CD4-positive, alpha-beta T cell (primary cell): ENCODE measurements at regions not wholly inside any gene's neighbourhood (a gene's known extent, or its start where the extent isn't known, plus 50 kb on each side); places are given as distances from the start of the nearest gene placed in this dataset.

ENCODE experiments used
- ATAC-seq: fragments of 200-7000 bp; cut with Tn5 transposase; one replicate; pipeline ENCODE4 v1.10.0; 2022; ENCODE audit warnings: mild to moderate bottlenecking; ENCODE audit not compliant: poor library complexity
- CTCF ChIA-PET: fragments of 350-600 bp; sonication (Branson Sonifier 250); formaldehyde crosslinking; loops from one replicate; lab custom pipeline; 2021; ENCODE audit warnings: antibody characterized with exemption, inconsistent platforms; lab: Charles Lee
- POLR2A ChIA-PET: fragments of 350-600 bp; sonication (Branson Sonifier 250); formaldehyde crosslinking; loops from one replicate; lab custom pipeline; 2021; ENCODE audit warnings: antibody characterized with exemption, inconsistent platforms; lab: Charles Lee
- DNase-seq, 14 experiments: peaks; one replicate each; pipeline ENCODE4 v3.0.0-alpha.2; 2013 to 2020; ENCODE audit warnings: mixed read lengths in 2 of 14
- H3K27ac ChIP-seq, 2 donors: one replicate each; pipeline versions ENCODE4 v1.5.1 to v1.7.0; 2013; ENCODE audit warnings: low read length in 2 of 2, low read depth in 1 of 2, mild to moderate bottlenecking in 1 of 2
- H3K27me3 ChIP-seq, 2 experiments: 1 replicate in 1 of 2; 2 replicates in 1 of 2; pipeline versions ENCODE4 v1.6.1 to v1.7.0; 2013; ENCODE audit warnings: low read length in 2 of 2, control low read depth in 1 of 2, mild to moderate bottlenecking in 1 of 2, moderate library complexity in 1 of 2; ENCODE audit not compliant: insufficient read depth in 2 of 2, control insufficient read depth in 1 of 2
- H3K36me3 ChIP-seq: one replicate; pipeline ENCODE4 v1.6.1; 2013; ENCODE audit warnings: low read length, control low read depth; ENCODE audit not compliant: insufficient read depth
- H3K4me1 ChIP-seq: one replicate; pipeline ENCODE4 v1.6.1; 2013; ENCODE audit warnings: low read length, control low read depth; ENCODE audit not compliant: insufficient read depth
- H3K4me3 ChIP-seq: one replicate; pipeline ENCODE4 v1.5.1; 2013; ENCODE audit warnings: mild to moderate bottlenecking, low read length, moderate library complexity
- H3K9me3 ChIP-seq, 2 experiments: 1 replicate in 1 of 2; 2 replicates in 1 of 2; pipeline versions ENCODE4 v1.6.1 to v1.7.0; 2013; ENCODE audit warnings: low read length in 2 of 2, mild to moderate bottlenecking in 2 of 2, control low read depth in 1 of 2, moderate library complexity in 1 of 2; ENCODE audit not compliant: control insufficient read depth in 1 of 2, insufficient read depth in 1 of 2
- H3K27ac Mint-ChIP-seq: one replicate; pipeline ENCODE4 v1.8.0; 2020; ENCODE audit warnings: mixed read lengths
- H3K27me3 Mint-ChIP-seq: one replicate; pipeline ENCODE4 v1.8.0; 2021; ENCODE audit warnings: mixed read lengths
- H3K36me3 Mint-ChIP-seq: one replicate; pipeline ENCODE4 v1.8.0; 2021; ENCODE audit warnings: low read depth, mixed read lengths
- H3K4me1 Mint-ChIP-seq: one replicate; pipeline ENCODE4 v1.8.0; 2021; ENCODE audit warnings: low read depth, mixed read lengths
- H3K4me3 Mint-ChIP-seq: one replicate; pipeline ENCODE4 v1.8.0; 2020; ENCODE audit warnings: mild to moderate bottlenecking, mixed read lengths
- H3K9me3 Mint-ChIP-seq: one replicate; pipeline ENCODE4 v1.8.0; 2020; ENCODE audit warnings: mixed read lengths
- intact Hi-C, 2 experiments: fragments of 100-400 bp; cut with DNase I in 1 of 2; cut with micrococcal nuclease in 1 of 2; formaldehyde crosslinking; loops; one replicate each; pipeline versions ENCODE4 v1.15.1 to v1.9.0; 2023 to 2025; cut with DNase I, micrococcal nuclease
- TF ChIP-seq, protein P1 (sequence below): fragments of 200-600 bp; IDR thresholded peaks from one replicate; pipeline ENCODE4 v1.8.0; 2022; ENCODE audit warnings: antibody characterized with exemption, mild to moderate bottlenecking

DNA sequence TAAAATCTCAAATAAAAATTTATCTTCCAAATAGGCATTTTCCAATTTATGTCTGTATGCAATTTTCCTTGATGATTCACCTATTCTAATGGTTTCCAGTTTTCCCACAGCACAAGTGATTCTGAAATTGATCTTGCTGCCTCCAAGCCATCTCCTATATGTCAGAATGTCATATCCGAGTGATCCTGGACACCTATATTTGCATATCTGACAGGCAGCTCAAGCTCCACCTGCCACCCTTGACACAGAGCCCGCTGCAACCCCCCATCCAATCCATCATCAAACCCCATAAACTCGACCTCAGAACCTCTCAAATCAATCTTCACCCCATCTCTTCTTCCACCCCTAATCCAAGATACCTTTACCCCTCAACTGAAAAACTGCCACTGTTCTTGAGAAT is 579.5 kb downstream of the EPHB1 start:
- Histone ChIP-seq H3K36me3 (no peaks in the 10 kb centered on the region), H3K27ac (no peak overlapping the region), H3K4me3 (no peak overlapping the region), H3K9me3 (peaks cover 0 to 10% of the 10 kb centered on the region in 2 experiments), H3K4me1 (no peaks in the 10 kb centered on the region), H3K27me3 (no peaks in the 10 kb centered on the region)
- ChIA-PET POLR2A (no interaction called here), CTCF (no interaction called here)
- H3K36me3 Mint-ChIP-seq, result no peaks in the 10 kb centered on the region
- H3K4me3 Mint-ChIP-seq, result no peak overlapping the region
- no peak overlapping the region for H3K27ac Mint-ChIP-seq
- no peak for DNase-seq
- no peaks in the 10 kb centered on the region for H3K27me3 Mint-ChIP-seq
- no peak for ATAC-seq
- peaks cover 10% of the 10 kb centered on the region for H3K9me3 Mint-ChIP-seq
- intact Hi-C loops, result no loop called here
- TF ChIP-seq, protein P1, sequence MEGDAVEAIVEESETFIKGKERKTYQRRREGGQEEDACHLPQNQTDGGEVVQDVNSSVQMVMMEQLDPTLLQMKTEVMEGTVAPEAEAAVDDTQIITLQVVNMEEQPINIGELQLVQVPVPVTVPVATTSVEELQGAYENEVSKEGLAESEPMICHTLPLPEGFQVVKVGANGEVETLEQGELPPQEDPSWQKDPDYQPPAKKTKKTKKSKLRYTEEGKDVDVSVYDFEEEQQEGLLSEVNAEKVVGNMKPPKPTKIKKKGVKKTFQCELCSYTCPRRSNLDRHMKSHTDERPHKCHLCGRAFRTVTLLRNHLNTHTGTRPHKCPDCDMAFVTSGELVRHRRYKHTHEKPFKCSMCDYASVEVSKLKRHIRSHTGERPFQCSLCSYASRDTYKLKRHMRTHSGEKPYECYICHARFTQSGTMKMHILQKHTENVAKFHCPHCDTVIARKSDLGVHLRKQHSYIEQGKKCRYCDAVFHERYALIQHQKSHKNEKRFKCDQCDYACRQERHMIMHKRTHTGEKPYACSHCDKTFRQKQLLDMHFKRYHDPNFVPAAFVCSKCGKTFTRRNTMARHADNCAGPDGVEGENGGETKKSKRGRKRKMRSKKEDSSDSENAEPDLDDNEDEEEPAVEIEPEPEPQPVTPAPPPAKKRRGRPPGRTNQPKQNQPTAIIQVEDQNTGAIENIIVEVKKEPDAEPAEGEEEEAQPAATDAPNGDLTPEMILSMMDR, result no peak
- H3K4me1 Mint-ChIP-seq, result no peaks in the 10 kb centered on the region

DNA sequence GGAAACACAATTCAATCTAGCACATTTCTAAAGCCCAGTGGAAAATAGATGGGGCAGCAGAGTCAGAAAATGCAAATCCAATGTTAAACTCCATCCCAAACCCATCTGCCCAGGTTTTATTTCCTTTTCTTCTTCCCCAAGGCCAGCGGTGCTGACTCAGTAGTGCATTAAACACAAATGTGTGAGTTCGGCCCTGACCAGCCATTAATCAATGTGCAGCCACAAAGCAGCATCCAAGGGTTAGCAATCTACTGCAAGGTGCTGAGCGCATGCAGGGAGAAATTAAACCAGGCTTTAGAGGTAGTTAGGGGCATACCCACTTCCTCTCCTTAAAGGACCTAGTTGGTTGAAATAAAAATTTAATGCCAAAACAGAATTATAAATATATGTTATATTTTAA is 583.3 kb upstream of the PPP2R3A start:
- H3K4me3 Mint-ChIP-seq, result no peak overlapping the region
- POLR2A ChIA-PET, result no interaction called here
- H3K4me1 Mint-ChIP-seq, result no peaks in the 10 kb centered on the region
- Histone ChIP-seq H3K9me3 (peaks cover 0 to 12% of the 10 kb centered on the region in 2 experiments), H3K4me3 (no peak overlapping the region), H3K36me3 (no peaks in the 10 kb centered on the region), H3K27ac (no peak overlapping the region), H3K4me1 (no peaks in the 10 kb centered on the region), H3K27me3 (no peaks in the 10 kb centered on the region)
- CTCF ChIA-PET, result no interaction called here
- TF ChIP-seq, protein P1, result no peak
- H3K36me3 Mint-ChIP-seq, result no peaks in the 10 kb centered on the region
- DNase-seq (no peak), ATAC-seq (no peak)
- H3K27ac Mint-ChIP-seq, result no peak overlapping the region
- H3K9me3 Mint-ChIP-seq, result peaks cover 9% of the 10 kb centered on the region
- no peaks in the 10 kb centered on the region for H3K27me3 Mint-ChIP-seq
- intact Hi-C loops, result no loop called here

- H3K4me3 Mint-ChIP-seq, result no peak overlapping the region
- ATAC-seq (no peak), DNase-seq (no peak)
- Histone ChIP-seq H3K27me3 (no peaks in the 10 kb centered on the region), H3K4me1 (no peaks in the 10 kb centered on the region), H3K36me3 (no peaks in the 10 kb centered on the region), H3K9me3 (peaks cover 0 to 12% of the 10 kb centered on the region in 2 experiments), H3K4me3 (no peak overlapping the region), H3K27ac (no peak overlapping the region)
- H3K27ac Mint-ChIP-seq, result no peak overlapping the region
- intact Hi-C loops, result no loop called here
- H3K27me3 Mint-ChIP-seq, result no peaks in the 10 kb centered on the region
- H3K4me1 Mint-ChIP-seq, result no peaks in the 10 kb centered on the region
- H3K9me3 Mint-ChIP-seq, result peaks cover 10% of the 10 kb centered on the region
- POLR2A ChIA-PET, result no interaction called here
- H3K36me3 Mint-ChIP-seq, result no peaks in the 10 kb centered on the region
- TF ChIP-seq, protein P1, result no peak
- CTCF ChIA-PET, result no interaction called here
Measured at GRCh38 chr3:135382621-135383020, 582.9 kb upstream of the PPP2R3A start.
